ENCODE measurements at regions not wholly inside any gene's neighbourhood (a gene's known extent, or its start where the extent isn't known, plus 50 kb on each side); places are given as distances from the start of the nearest gene placed in this dataset.

- DNase-seq (ENCODE audit: low spot score): no peak
Measured at GRCh38 chr5:8239198-8239597, 370.2 kb downstream of the MTRR start.

DNA sequence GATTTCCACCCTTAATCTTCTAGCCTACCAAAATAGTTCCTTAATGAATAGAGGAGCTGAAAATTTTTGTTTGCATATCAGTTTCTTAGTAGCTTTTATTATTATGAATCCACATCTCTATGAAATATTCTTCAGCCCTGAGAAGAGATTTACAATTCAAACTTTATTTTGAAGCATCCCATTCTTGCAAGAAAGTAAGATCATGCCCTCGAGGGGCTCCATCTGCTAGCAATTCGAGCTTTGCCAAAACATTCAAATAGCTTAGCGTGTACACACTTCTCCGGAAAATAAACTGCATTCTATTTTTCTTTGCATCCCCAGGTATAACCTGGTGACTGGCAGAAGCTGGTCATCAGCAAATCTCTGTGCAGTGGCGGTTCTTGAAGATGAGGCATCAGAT is 370.7 kb downstream of the MTRR start:
- DNase-seq (ENCODE audit: low spot score): no peak

GRCh38 chr5:8241076-8241475 is 372.1 kb downstream of the MTRR start:
- DNase-seq (ENCODE audit: low spot score): no peak

GRCh38 chr5:8241558-8241957 is 372.6 kb downstream of the MTRR start:
- DNase-seq (ENCODE audit: low spot score): no peak

GRCh38 chr5:8247049-8247899 is 378.3 kb downstream of the MTRR start:
- DNase-seq (ENCODE audit: low spot score): no peak

DNA sequence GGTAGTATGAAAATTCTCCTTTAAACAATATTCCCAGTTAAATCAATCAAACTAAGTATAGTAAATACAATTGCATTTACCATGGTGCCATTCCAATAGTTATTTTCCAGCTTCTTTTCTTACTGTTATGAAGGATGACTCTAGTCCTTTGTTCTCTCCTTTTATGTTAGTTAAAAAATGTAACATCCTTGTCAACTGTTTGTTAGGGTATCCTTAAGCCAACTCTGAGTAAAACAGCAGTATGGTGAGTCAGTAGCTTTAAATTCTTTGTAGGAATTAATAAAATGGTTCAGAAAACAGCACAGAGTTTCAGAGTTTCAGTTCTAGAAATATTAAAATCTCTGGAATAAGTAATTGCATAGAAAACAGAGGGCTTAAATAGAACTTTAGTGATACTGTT is 384.4 kb downstream of the MTRR start:
- DNase-seq (ENCODE audit: low spot score): no peak

DNA sequence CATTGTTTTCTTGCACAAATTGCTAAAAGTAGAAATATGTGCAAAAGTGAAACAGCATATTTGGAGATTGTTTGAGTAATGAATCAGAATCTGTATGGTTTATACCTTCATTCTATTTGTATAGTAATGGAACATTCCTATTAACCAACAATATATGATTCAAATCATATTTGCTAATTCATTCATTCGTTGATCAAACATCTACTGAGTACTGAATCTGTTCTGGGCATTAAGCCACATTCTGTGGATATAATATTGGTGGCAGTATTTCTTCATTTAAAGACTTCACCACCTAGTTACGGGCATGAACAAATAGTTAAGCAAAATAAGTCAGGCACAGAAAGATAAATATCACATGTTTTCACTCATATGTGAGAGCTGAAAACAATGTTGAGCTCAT is 385.7 kb downstream of the MTRR start:
- no peak for DNase-seq (ENCODE audit: low spot score)

- DNase-seq (ENCODE audit: low spot score): no peak
Measured at GRCh38 chr5:8258801-8259200, 389.9 kb downstream of the MTRR start.

- no peak for DNase-seq (ENCODE audit: low spot score)
Measured at GRCh38 chr5:8270246-8270645, 401.3 kb downstream of the MTRR start.

DNA sequence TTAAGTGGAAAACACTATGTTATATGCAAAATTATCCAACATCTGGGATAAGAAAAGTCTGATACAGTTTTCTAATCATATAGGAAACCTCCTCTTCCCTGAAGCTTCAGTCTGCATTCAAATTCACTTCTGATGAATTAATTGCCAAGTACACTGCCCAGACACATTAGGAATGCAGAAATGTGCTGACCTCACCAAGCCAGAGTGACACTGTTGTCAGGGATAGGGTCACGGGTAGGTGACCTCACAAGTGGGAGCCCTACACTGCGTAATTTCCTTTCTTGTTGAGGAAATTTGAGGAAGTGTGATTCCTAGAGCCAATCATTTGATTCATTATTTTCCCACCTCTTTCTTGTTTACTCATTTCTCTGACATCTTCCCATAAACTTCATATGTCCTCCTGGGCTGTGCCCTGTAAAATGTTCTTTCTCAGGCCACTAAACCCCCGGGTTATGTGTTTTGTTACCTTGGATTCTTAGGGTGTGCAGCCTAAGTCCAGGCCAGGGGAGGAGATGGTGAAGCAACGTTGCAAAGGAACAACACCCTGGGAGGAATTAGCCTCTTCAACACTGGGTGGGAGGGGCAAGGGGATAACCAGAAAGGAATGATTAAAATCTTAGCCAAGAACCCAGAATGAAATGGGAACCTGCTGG is 411.9 kb downstream of the MTRR start:
- no peak for DNase-seq (ENCODE audit: low spot score)

DNA sequence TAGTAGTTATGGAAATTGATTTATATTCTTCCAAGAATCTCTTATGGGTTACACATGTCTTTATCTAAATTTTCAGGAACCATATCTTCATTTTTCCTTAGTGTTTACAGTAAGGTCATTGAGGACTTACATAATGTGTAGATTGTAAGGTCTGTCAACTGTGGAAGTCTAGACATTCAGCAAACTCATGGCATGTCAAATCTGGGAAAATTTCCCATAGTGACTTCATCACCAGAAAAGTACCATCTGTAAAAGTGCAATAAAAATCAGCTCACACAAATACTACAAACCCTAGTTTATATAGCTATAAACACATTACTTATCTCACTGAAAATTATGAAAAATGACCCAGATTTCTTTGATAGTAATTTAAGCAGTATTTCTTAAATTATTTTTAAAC is 419.4 kb downstream of the MTRR start:
- peak; percentile 71 for DNase-seq (ENCODE audit: low spot score)

- DNase-seq (ENCODE audit: low spot score): peak; percentile 13
Measured at GRCh38 chr5:8288897-8289516, 420.1 kb downstream of the MTRR start.

DNA sequence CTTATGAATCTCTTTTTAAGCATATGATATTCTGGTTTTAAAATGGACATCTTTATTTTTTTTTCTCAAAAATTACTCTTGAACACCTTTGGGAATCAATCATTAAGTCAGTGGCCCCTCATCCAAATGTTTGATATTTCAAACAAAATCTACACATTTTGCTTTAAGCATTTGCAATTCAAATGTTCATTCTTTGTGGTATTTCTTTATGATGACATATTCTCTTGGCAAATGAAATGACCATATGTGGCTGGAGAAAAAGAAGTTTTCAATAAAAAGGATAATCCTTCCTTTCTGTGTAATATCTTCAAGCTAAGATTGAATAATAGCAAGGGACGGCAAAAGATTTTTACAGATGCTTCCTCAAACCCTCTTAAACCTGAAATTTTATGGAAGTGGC is 420.8 kb downstream of the MTRR start:
- DNase-seq (ENCODE audit: low spot score): peak; percentile 61

DNA sequence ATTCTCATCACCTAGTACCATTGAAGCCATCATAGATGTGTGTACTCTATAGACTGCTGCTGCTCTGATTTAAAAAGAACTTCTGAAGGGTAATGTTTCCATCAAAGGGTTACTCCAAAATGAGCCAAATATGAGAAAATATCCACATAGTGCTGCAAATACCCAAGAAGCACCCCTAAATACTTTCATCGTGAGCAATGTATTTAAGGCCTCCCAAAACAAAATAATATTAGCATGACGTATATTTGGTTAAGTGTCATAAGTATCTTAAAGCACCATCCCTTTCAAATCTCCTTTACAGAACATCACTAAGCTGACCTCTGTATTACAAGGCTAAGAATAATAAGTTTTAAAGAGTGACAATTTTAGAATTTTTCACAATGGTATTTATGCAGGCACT is 421.8 kb downstream of the MTRR start:
- DNase-seq (ENCODE audit: low spot score): no peak

GRCh38 chr5:8291641-8292040 is 422.7 kb downstream of the MTRR start:
- DNase-seq (ENCODE audit: low spot score): no peak

- DNase-seq (ENCODE audit: low spot score): no peak
Measured at GRCh38 chr5:8295141-8295540, 426.2 kb downstream of the MTRR start.

DNA sequence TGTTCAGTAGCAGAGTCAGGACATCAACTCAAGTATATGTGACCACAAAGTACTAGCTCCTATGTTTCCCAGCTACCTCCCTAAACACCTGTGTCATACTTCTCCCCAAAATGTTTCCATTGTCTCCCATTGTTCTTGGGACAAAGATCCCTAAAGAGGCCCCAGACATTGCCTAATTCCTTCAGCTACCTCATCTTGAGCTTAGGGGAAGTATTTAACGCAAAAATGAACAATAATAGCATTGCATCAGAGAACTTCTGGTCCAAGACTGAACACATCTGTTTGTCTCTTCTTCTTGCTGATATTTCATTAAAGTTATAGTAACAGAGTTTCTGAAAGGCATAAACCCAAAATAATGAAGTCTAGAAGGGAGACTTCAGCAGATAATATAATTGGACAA is 430.8 kb downstream of the MTRR start:
- DNase-seq (ENCODE audit: low spot score): no peak

GRCh38 chr5:8304341-8304740 is 435.4 kb downstream of the MTRR start:
- DNase-seq (ENCODE audit: low spot score): no peak

- peak; percentile 21 for DNase-seq (ENCODE audit: low spot score)
Measured at GRCh38 chr5:8306288-8306896, 437.4 kb downstream of the MTRR start.

GRCh38 chr5:8314965-8315364 is 446.0 kb downstream of the MTRR start:
- no peak for DNase-seq (ENCODE audit: low spot score)

DNA sequence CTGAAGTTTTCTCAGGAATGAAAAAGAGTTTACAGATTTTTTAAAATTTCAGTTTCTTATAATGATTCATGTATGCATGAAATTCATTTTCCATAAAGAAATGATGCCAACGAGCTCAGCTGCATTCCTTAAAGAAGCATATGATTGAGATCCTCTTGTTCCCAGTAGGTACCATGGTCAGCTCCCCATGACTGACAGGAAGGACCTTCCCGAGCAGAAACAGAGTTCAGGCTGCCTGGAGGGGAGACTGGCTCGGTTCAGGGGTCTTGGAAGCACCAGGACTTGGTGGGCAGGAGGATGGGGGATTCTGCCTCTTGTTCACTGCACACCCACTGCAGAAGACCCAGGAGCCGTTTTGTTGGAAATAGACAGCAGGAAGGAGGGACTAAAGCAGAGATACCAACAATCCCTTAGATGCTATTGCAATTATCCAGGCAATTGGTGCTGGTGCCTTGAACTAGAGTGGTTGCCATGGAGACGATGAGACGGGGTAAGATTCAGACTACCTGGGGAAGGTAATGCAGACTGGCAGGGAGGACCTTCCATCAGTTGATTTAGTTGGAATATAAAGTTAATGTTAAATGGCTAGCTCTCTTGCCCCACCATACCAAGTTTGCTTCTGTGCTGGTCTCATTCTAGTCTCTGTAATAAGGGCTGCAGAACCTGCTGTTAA is 447.8 kb downstream of the MTRR start:
- no peak for DNase-seq (ENCODE audit: low spot score)

DNA sequence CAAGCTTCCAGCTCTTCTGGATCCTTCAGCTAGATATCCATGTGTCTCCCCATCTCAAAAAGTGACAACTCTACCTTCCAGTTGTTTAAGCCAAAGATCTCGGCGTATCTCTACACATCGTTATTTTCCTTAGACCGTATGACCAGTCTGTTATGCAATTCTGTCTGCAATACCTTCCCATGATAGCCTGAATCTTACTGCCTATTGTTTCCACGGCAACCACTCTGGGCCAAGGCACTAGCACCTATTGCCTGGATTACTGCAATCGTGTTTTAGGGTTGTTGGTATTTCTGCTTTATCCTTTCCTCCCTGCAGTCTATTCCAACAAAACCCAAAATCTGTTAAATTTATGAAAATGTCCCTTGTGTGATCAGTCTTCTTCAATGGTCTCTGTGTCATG is 448.4 kb downstream of the MTRR start:
- no peak for DNase-seq (ENCODE audit: low spot score)
